H9 (cell line): ENCODE measurements at regions not wholly inside any gene's neighbourhood (a gene's known extent, or its start where the extent isn't known, plus 50 kb on each side); places are given as distances from the start of the nearest gene placed in this dataset.
"Not testable (repeated sequence)": the region's sequence is repeated elsewhere in the genome, so short reads cannot be mapped to it uniquely, and the experiment has no call there.

Experiments used
- DNase-seq: peaks from one replicate; pipeline ENCODE4 v3.0.0-alpha.2; 2017
- H2AFZ ChIP-seq: one replicate; pipeline ENCODE4 v1.6.1; 2013; ENCODE audit warnings: mild to moderate bottlenecking, low read length, control low read depth, moderate library complexity
- H2AK5ac ChIP-seq: 2 replicates; pipeline ENCODE4 v1.6.1; 2013; ENCODE audit warnings: low read length, control low read depth, mixed read lengths; ENCODE audit not compliant: insufficient read length
- H2BK120ac ChIP-seq: one replicate; pipeline ENCODE4 v1.6.1; 2013; ENCODE audit warnings: low read depth, mild to moderate bottlenecking, low read length, control low read depth, inconsistent platforms; ENCODE audit not compliant: poor library complexity, severe bottlenecking
- H2BK12ac ChIP-seq: 2 replicates; pipeline ENCODE4 v1.6.1; 2013; ENCODE audit warnings: low read length, control low read depth, mixed read lengths, low read depth; ENCODE audit not compliant: insufficient read length
- H2BK15ac ChIP-seq: 2 replicates; pipeline ENCODE4 v1.6.1; 2013; ENCODE audit warnings: low read depth, low read length, control low read depth
- H2BK20ac ChIP-seq: one replicate; pipeline ENCODE4 v1.6.1; 2013; ENCODE audit warnings: low read depth, mild to moderate bottlenecking, low read length, control low read depth, inconsistent platforms; ENCODE audit not compliant: poor library complexity, severe bottlenecking
- H2BK5ac ChIP-seq: 2 replicates; pipeline ENCODE4 v1.6.1; 2013; ENCODE audit warnings: low read length, control low read depth, mixed read lengths; ENCODE audit not compliant: insufficient read length
- H3K14ac ChIP-seq: 2 replicates; pipeline ENCODE4 v1.6.1; 2013; ENCODE audit warnings: low read length, control low read depth; ENCODE audit not compliant: insufficient read depth
- H3K18ac ChIP-seq: 2 replicates; pipeline ENCODE4 v1.6.1; 2013; ENCODE audit warnings: low read depth, mild to moderate bottlenecking, mixed read lengths, low read length, control low read depth; ENCODE audit not compliant: insufficient read length
- H3K23ac ChIP-seq: 2 replicates; pipeline ENCODE4 v1.6.1; 2013; ENCODE audit warnings: low read length, control low read depth, mixed read lengths, low read depth; ENCODE audit not compliant: insufficient read length
- H3K23me2 ChIP-seq: 2 replicates; pipeline ENCODE4 v1.6.1; 2013; ENCODE audit warnings: low read depth, mild to moderate bottlenecking, mixed read lengths, low read length, control low read depth; ENCODE audit not compliant: insufficient read length, poor library complexity, severe bottlenecking
- H3K27ac ChIP-seq: 2 replicates; pipeline ENCODE4 v1.5.1; 2013; ENCODE audit warnings: low read length, control low read depth, mixed read lengths, low read depth; ENCODE audit not compliant: insufficient read length
- H3K27me3 ChIP-seq: 2 replicates; pipeline ENCODE4 v1.6.1; 2013; ENCODE audit warnings: low read length, control low read depth, inconsistent platforms; ENCODE audit not compliant: insufficient read depth
- H3K4ac ChIP-seq: 2 replicates; pipeline ENCODE4 v1.6.1; 2013; ENCODE audit warnings: low read depth, mild to moderate bottlenecking, control low read depth, inconsistent platforms, low read length, moderate library complexity
- H3K4me1 ChIP-seq: 2 replicates; pipeline ENCODE4 v1.6.1; 2013; ENCODE audit warnings: low read length, control low read depth, inconsistent platforms; ENCODE audit not compliant: insufficient read depth
- H3K4me2 ChIP-seq: 2 replicates; pipeline ENCODE4 v1.6.1; 2013; ENCODE audit warnings: low read length, control low read depth, mixed read lengths; ENCODE audit not compliant: insufficient read length, insufficient read depth
- H3K56ac ChIP-seq: 2 replicates; pipeline ENCODE4 v1.6.1; 2013; ENCODE audit warnings: low read depth, mild to moderate bottlenecking, mixed read lengths, low read length, control low read depth; ENCODE audit not compliant: insufficient read length
- H3K79me1 ChIP-seq: 2 replicates; pipeline ENCODE4 v1.6.1; 2013; ENCODE audit warnings: low read depth, mild to moderate bottlenecking, moderate library complexity, low read length, control low read depth, inconsistent platforms; ENCODE audit not compliant: insufficient read depth, poor library complexity, severe bottlenecking
- H3K79me2 ChIP-seq: 2 replicates; pipeline ENCODE4 v1.6.1; 2013; ENCODE audit warnings: low read length, control low read depth, inconsistent platforms; ENCODE audit not compliant: insufficient read depth
- H3K9ac ChIP-seq: 2 replicates; pipeline ENCODE4 v1.6.1; 2013; ENCODE audit warnings: low read length, control low read depth, mixed read lengths; ENCODE audit not compliant: insufficient read length; ENCODE audit errors: extremely low read depth
- H3K9me3 ChIP-seq: one replicate; pipeline ENCODE4 v1.6.1; 2013; ENCODE audit warnings: low read depth, low read length, inconsistent platforms; ENCODE audit not compliant: control insufficient read depth
- H3T11ph ChIP-seq: one replicate; pipeline ENCODE4 v1.6.1; 2013; ENCODE audit warnings: mild to moderate bottlenecking, low read length, control low read depth, inconsistent platforms
- H4K20me1 ChIP-seq: one replicate; pipeline ENCODE4 v1.6.1; 2013; ENCODE audit not compliant: control insufficient read depth, insufficient read length, insufficient read depth
- H4K5ac ChIP-seq: 2 replicates; pipeline ENCODE4 v1.6.1; 2013; ENCODE audit warnings: low read depth, mild to moderate bottlenecking, mixed read lengths, low read length, control low read depth; ENCODE audit not compliant: insufficient read length
- H4K8ac ChIP-seq: replicated peaks from 2 replicates; pipeline ENCODE4 v1.6.1; 2013; ENCODE audit warnings: low read length, control low read depth, mixed read lengths, low read depth; ENCODE audit not compliant: insufficient read length
- H4K91ac ChIP-seq: 2 replicates; pipeline ENCODE4 v1.6.1; 2013; ENCODE audit warnings: low read depth, mild to moderate bottlenecking, moderate library complexity, mixed read lengths, low read length, control low read depth; ENCODE audit not compliant: insufficient read length
- H3K27ac Mint-ChIP-seq, 3 experiments: 2 replicates in 2 of 3; 3 replicates in 1 of 3; pipeline ENCODE4 v1.8.0; 2020 to 2021; ENCODE audit warnings: mixed read lengths in 3 of 3, mild to moderate bottlenecking in 1 of 3, moderate library complexity in 1 of 3
- H3K27me3 Mint-ChIP-seq: 2 replicates; pipeline ENCODE4 v1.8.0; 2021; ENCODE audit warnings: low read depth, mild to moderate bottlenecking, moderate library complexity, mixed read lengths
- H3K36me3 Mint-ChIP-seq, 3 experiments: 2 replicates in 2 of 3; 3 replicates in 1 of 3; pipeline ENCODE4 v1.8.0; 2020 to 2021; ENCODE audit warnings: low read depth in 3 of 3, mixed read lengths in 3 of 3; ENCODE audit not compliant: insufficient read depth in 1 of 3
- H3K4me1 Mint-ChIP-seq, 2 experiments: 2 replicates each; pipeline ENCODE4 v1.8.0; 2020; ENCODE audit warnings: mixed read lengths in 2 of 2
- H3K4me3 Mint-ChIP-seq, 2 experiments: 2 replicates in 1 of 2; 3 replicates in 1 of 2; pipeline ENCODE4 v1.8.0; 2020 to 2021; ENCODE audit warnings: mild to moderate bottlenecking in 2 of 2, mixed read lengths in 2 of 2, moderate library complexity in 1 of 2
- H3K9me3 Mint-ChIP-seq, 2 experiments: 2 replicates in 1 of 2; 3 replicates in 1 of 2; pipeline ENCODE4 v1.8.0; 2020; ENCODE audit warnings: mild to moderate bottlenecking in 2 of 2, mixed read lengths in 2 of 2, moderate library complexity in 1 of 2
- WGBS: extraction: QIAGEN DNeasy Blood & Tissue Kit; methylation state at CpG from one replicate; pipeline ENCODE4 v1.1.7; 2013; ENCODE audit warnings: missing lambda C conversion rate, low lambda C conversion rate, mixed read lengths; ENCODE audit not compliant: insufficient read length; ENCODE audit errors: extremely low coverage; 5-methylcytosine and 5-hydroxymethylcytosine counted together
- TF ChIP-seq, protein P1 (sequence below): fragments of 200-600 bp; sonication (generic); conservative IDR thresholded peaks from 3 replicates; pipeline ENCODE4 v1.8.0; 2021; ENCODE audit warnings: antibody characterized with exemption, mild to moderate bottlenecking

DNA sequence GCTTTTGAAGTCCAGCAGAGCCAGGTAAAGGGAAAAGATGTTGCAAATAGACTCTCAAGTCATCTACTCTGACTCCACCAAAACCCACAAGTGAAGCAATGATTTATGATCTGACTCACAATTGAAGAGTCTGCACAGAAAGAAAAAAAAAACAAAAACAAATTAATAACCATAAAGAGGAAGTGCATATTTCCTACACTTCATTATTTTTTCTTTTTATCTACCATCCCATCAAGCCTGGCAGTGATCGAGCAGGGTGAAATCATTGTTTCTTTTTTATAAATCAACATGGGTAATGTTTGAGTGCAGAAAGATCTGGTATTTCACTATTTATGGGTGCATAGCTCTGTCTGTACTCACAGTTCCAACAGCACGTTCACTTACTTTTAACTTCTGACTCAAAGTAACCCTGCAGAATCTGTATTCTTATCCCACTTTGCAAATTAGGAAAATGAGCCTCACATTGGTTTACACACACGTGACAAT lies 829.0 kb downstream of the TNS3 start:
- no peaks in the 10 kb centered on the region for H3K36me3 Mint-ChIP-seq
- H3K9me3 ChIP-seq, result no peaks in the 10 kb centered on the region
- no peak overlapping the region for H2BK15ac ChIP-seq
- no peak overlapping the region for H3K4me2 ChIP-seq
- no peaks in the 10 kb centered on the region for H3K27me3 Mint-ChIP-seq
- no peak overlapping the region for H3K23ac ChIP-seq
- no peak overlapping the region for H2BK120ac ChIP-seq
- H3K9ac ChIP-seq, result no peak overlapping the region
- H3K79me2 ChIP-seq, result no peaks in the 10 kb centered on the region
- no peaks in the 10 kb centered on the region for H3K23me2 ChIP-seq
- no peak overlapping the region for H2BK5ac ChIP-seq
- H3K14ac ChIP-seq, result no peak overlapping the region
- no peaks in the 10 kb centered on the region for H3K9me3 Mint-ChIP-seq
- no peak overlapping the region for H3K4me3 Mint-ChIP-seq
- H3K27me3 ChIP-seq, result no peaks in the 10 kb centered on the region
- DNase-seq, result no peak
- H2BK12ac ChIP-seq, result no peak overlapping the region
- no peaks in the 10 kb centered on the region for H3K79me1 ChIP-seq
- H3K56ac ChIP-seq, result no peak overlapping the region
- H4K8ac ChIP-seq, result no peak overlapping the region
- H2BK20ac ChIP-seq, result no peak overlapping the region
- no CpG with 5 or more reads among the region's 3 CpGs for WGBS
- no peak overlapping the region for H3K18ac ChIP-seq
- H3T11ph ChIP-seq, result no peak overlapping the region
- no peak overlapping the region for H4K5ac ChIP-seq
- no peak overlapping the region for H3K4ac ChIP-seq
- TF ChIP-seq, protein P1, sequence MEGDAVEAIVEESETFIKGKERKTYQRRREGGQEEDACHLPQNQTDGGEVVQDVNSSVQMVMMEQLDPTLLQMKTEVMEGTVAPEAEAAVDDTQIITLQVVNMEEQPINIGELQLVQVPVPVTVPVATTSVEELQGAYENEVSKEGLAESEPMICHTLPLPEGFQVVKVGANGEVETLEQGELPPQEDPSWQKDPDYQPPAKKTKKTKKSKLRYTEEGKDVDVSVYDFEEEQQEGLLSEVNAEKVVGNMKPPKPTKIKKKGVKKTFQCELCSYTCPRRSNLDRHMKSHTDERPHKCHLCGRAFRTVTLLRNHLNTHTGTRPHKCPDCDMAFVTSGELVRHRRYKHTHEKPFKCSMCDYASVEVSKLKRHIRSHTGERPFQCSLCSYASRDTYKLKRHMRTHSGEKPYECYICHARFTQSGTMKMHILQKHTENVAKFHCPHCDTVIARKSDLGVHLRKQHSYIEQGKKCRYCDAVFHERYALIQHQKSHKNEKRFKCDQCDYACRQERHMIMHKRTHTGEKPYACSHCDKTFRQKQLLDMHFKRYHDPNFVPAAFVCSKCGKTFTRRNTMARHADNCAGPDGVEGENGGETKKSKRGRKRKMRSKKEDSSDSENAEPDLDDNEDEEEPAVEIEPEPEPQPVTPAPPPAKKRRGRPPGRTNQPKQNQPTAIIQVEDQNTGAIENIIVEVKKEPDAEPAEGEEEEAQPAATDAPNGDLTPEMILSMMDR, result no peak
- no peaks in the 10 kb centered on the region for H3K4me1 ChIP-seq
- H3K27ac ChIP-seq, result no peak overlapping the region
- H4K91ac ChIP-seq, result no peak overlapping the region
- H3K27ac Mint-ChIP-seq, result no peak overlapping the region
- peaks cover 3 to 13% of the 10 kb centered on the region in 2 experiments; a peak in 3 of 4 replicates for H3K4me1 Mint-ChIP-seq
- H2AFZ ChIP-seq, result no peak overlapping the region
- no peaks in the 10 kb centered on the region for H4K20me1 ChIP-seq
- no peak overlapping the region for H2AK5ac ChIP-seq

DNA sequence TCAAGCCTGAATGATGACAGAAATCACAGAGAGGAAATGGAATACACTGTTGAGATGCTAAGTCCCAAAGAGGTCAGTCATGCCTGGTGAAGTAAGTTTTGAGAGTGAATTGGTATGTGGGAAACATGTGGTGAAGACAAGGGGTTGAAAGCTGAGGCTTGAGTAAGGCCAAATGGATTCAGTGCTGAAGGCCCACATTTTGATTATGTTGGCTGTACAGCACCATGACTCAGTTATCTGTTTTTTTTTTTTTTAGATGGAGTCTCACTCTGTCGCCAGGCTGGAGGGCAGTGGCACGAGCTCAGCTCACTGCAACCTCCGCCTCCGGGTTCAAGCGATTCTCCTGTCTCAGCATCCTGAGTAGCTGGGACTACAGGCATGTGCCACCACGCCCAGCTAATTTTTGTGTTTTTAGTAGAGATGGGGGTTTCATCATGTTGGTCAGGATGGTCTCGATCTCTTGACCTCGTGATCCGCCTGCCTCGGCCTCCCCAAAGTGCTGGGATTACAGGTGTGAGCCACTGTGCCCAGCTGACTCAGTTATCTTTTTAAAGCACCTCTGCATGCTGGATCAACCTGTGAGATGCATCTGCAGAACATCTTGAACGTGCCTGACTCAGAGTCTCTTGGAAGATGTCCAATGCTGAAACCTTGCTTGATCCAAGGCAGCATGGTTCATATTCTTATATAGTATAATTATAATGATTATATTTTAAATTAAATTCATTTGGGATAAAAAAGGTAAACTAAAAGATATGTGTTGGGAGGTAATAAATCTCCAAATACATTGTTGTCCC lies 829.8 kb downstream of the TNS3 start:
- not testable (repeated sequence) for H3K18ac ChIP-seq, H3T11ph ChIP-seq, H3K9me3 Mint-ChIP-seq, H3K23ac ChIP-seq, H3K4me2 ChIP-seq, H3K4me3 Mint-ChIP-seq, H3K9me3 ChIP-seq, H3K4me1 ChIP-seq, H2BK120ac ChIP-seq, H2AFZ ChIP-seq, H3K27me3 Mint-ChIP-seq, H3K27me3 ChIP-seq, H4K8ac ChIP-seq, H2BK15ac ChIP-seq, H3K27ac Mint-ChIP-seq, H4K20me1 ChIP-seq, H2AK5ac ChIP-seq, H4K5ac ChIP-seq, H2BK5ac ChIP-seq, H3K9ac ChIP-seq, H3K79me1 ChIP-seq, H3K4ac ChIP-seq, H4K91ac ChIP-seq, H3K27ac ChIP-seq, H3K79me2 ChIP-seq, DNase-seq, H2BK12ac ChIP-seq, H3K14ac ChIP-seq, H3K23me2 ChIP-seq, H3K36me3 Mint-ChIP-seq, H2BK20ac ChIP-seq, H3K56ac ChIP-seq
- no CpG with 5 or more reads among the region's 11 CpGs for WGBS
- H3K4me1 Mint-ChIP-seq, result peaks cover 3 to 11% of the 10 kb centered on the region in 2 experiments; a peak in 3 of 4 replicates
